GM19099 (cell line): ENCODE measurements at regions not wholly inside any gene's neighbourhood (a gene's known extent, or its start where the extent isn't known, plus 50 kb on each side); places are given as distances from the start of the nearest gene placed in this dataset.

Experiments
- POLR2A ChIP-seq: IDR thresholded peaks from 3 replicates; pipeline ENCODE4 v1.6.1; 2011; ENCODE audit warnings: low read depth; ENCODE audit not compliant: insufficient read length; ENCODE audit errors: extremely low read depth

DNA sequence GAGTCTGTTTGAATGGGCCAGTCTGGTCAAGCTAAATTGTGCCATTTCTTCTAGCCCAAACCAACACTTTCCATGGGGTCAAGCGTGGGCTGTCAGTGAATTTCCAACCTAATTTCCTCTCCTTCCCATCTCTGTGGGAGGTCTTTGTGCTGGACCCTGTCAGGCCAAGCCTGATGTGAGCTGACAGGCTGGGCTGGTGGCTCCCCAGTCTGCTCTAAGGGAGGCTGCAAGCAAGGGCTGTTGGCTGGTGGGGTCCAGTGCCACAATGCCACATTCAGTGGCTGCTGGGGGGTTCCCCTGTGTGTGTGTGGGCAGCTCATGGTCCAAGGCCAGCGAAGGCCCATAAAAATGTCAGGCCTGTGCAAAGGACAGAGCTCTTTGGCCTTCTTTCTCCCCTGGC lies 216.1 kb downstream of the OPA1 start:
- no peak for TF ChIP-seq POLR2A

- no peak for TF ChIP-seq POLR2A
Measured at GRCh38 chr3:193812078-193812725, 219.2 kb downstream of the OPA1 start.

DNA sequence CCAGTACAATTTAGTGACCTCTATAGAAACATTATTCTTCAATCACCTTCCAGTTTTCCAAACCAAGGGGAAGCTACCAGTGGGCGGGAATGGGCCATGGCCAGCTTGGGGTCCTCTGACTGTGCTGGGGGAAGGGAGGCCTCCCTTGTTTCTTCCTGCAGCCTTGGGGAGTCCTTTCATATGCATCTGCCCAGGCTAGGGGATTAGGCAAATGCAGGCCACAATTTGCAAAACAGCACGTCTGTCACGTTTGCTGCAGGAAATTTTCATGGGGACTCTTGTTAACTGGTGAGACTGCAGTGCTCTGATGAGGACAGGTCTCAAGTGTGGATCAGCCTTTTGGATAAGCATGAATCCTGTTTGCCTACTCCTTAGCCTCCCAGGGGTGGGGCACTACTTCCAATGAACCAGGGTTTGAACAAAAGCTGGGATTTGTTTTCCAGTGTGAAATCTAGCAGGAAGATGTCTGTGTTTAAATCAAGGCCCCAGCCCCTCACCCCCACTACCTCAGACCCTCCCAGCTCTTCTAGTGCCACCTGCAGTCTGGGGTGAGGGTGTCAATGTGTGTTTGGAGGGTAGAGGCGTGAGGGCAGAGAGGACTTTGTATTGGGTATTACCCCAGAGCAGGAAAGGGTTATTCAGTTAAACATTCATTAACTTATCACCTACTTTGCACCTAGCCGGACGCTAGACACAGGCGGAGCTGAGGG lies 219.9 kb downstream of the OPA1 start:
- no peak for TF ChIP-seq POLR2A

DNA sequence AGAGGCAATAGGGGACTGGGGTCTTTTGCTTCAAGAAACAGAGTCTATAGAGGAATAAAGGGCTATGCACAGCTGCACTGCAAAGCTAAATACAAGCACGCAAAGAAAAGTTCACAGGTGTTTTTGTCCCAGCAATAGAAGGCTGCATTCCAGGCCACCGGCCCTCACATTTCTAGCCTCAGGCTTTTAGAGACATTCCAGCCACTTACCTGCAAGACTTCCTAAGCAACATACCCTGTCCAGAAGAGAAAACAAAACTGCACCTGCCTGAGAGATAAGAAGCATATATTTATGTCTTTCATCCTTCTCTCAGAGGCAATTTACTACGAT lies 220.5 kb downstream of the OPA1 start:
- TF ChIP-seq POLR2A: no peak

DNA sequence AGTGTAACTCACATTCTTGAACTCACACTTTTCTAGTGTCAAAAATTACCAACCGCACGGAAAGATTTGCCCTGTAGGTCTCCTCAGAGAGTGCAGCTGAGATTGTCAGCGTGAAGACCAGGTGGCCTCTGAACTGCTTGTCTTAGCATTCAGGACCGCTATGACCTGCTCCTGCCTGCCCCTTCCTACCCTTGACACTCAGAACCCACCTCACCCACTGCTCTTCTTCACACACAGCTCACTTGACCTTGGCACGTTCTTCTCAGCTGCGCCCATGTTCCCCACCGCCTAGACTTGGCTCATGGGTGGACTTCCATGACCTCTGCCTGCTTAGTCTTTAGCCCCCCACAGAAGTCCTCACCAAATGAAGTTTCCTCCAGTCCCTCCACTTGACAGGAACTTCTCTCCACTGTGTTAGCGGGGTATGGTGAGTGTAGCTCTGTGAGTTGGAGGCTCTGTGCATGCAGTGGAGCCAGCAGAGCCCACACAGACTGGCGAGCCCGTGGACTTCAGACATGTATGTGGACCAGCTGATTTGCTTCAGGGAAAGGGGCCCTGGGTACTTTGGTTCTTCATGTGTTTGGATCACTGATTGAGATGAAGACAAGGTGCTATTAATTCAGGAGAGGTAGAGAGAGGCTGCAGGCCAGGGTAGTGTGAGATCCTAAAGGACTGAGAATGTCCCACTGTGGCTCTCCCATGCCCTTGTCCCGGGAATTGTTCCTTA lies 221.3 kb downstream of the OPA1 start:
- TF ChIP-seq POLR2A: no peak

- TF ChIP-seq POLR2A: no peak
Measured at GRCh38 chr3:193815246-193816027, 222.4 kb downstream of the OPA1 start.

DNA sequence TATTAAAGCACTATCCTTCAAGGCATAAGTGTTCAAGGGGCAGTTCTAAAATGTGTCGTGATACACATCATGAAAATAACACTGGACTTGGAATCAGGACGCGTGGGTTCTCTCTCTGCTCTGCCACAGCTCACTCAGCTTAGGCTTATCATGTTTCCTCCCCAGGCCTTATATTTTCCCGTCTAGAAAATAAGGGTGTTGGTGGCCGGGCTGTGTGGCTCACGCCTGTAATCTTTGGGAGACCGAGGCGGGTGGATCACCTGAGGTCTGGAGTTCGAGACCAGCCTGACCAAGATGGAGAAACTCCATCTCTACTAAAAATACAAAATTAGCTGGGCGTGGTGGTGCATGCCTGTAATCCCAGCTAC lies 223.0 kb downstream of the OPA1 start:
- TF ChIP-seq POLR2A: no peak

GRCh38 chr3:193816656-193817311 lies 223.8 kb downstream of the OPA1 start:
- TF ChIP-seq POLR2A: no peak

GRCh38 chr3:193819117-193820010 lies 226.4 kb downstream of the OPA1 start:
- no peak for TF ChIP-seq POLR2A

- TF ChIP-seq POLR2A: no peak
Measured at GRCh38 chr3:193821151-193821668, 228.2 kb downstream of the OPA1 start.

DNA sequence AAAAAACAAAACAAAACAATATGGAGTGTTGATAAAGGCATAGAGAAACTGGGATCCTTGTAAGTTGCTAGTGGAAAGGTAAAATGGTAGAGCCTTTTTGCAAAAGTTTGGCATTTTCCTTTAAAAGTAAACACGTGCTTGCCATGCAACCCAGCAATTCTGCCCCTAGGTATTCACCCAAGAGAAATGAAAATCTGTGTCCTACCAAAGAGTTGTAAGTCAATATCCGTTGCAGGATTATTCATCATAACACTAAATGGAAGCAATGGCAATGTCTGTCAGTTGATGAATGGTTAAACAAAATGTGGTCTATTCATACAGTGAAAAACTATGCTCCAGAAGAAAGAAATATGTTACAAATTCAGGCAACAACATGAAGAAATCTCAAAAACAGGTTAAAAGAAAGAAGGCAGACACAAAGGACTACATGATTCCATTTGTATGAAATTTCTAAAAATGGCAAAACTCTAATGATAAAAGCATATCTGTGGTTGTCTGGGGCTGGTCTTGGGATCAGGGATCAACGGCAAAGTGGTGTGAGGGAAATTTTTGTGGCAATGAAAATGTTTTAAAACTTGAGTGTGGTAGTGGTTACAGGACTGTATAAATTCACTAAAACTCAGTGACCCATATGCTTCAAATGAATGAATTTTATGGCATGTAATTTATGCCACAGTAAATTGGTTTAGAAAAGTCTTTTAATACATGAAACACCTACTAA lies 229.6 kb downstream of the OPA1 start:
- no peak for TF ChIP-seq POLR2A

DNA sequence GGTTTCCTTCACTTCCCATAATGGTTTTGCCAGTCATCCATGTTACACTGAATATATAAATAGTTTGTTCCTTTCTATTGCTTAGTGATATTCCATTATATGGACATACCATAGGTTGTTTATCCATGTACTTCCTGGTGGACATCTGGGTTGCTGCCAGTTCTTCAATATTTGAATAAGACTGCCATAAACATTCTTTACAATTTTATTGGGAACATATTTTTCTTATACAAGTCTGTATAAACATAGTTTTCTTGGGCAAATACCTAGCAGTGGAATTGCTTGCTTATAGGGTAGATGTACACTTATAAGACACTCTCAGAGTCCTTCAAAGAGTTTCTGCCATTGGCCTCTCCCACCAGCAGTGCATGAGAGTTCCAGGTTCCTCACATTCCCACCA lies 231.4 kb downstream of the OPA1 start:
- no peak for TF ChIP-seq POLR2A

DNA sequence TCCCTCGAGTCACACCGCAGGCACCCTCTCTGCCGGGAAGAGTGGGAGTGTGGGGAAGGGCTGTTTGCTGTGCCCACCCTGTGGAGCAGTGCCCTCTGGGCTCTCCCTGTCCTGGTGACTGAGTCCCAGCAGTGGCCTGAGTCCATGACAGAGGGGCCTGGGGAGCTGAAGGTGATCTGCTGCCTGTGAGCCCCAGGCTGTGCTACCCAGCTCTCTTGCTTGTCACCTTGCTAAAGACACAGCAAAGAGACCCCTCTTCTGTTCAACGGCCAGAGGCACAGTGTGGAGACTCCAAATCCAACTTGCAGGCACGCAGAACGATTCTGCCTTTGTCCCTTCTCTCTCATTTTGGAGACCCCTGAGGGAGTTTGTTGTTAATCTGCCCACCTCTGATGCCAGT lies 232.6 kb downstream of the OPA1 start:
- TF ChIP-seq POLR2A: no peak
